Spleen (tissue), 11 donors: ENCODE measurements at regions not wholly inside any gene's neighbourhood (a gene's known extent, or its start where the extent isn't known, plus 50 kb on each side); places are given as distances from the start of the nearest gene placed in this dataset.

Experiments
- DNase-seq: peaks from one replicate; pipeline ENCODE4 v3.0.0-alpha.2; 2020
- H3K27ac ChIP-seq, 8 donors: fragments of 200-600 bp; sonication (generic) in 7 of 8; 1 replicate in 4 of 8; 2 replicates in 4 of 8; pipeline versions ENCODE4 v1.5.0 to v1.8.0; 2016 to 2021; ENCODE audit warnings: inconsistent platforms in 4 of 8, mild to moderate bottlenecking in 4 of 8, moderate library complexity in 1 of 8
- H3K27me3 ChIP-seq, 7 donors: fragments of 200-600 bp; sonication (generic) in 6 of 7; replicated peaks in 1 of 7; 1 replicate in 4 of 7; 2 replicates in 3 of 7; pipeline versions ENCODE4 v1.5.0 to v1.8.0; 2016 to 2021; ENCODE audit warnings: inconsistent platforms in 3 of 7, mild to moderate bottlenecking in 1 of 7
- H3K36me3 ChIP-seq, 6 donors: fragments of 200-600 bp; sonication (generic) in 5 of 6; 1 replicate in 4 of 6; 2 replicates in 2 of 6; pipeline versions ENCODE4 v1.5.0 to v1.8.0; 2016 to 2021; ENCODE audit warnings: inconsistent platforms in 2 of 6
- H3K4me1 ChIP-seq, 6 donors: fragments of 200-600 bp; sonication (generic) in 5 of 6; 1 replicate in 3 of 6; 2 replicates in 3 of 6; pipeline versions ENCODE4 v1.5.0 to v1.8.0; 2016 to 2021; ENCODE audit warnings: inconsistent platforms in 3 of 6
- H3K4me3 ChIP-seq, 8 donors: fragments of 200-600 bp; sonication (generic) in 7 of 8; 1 replicate in 4 of 8; 2 replicates in 4 of 8; pipeline versions ENCODE4 v1.5.0 to v1.8.0; 2016 to 2021; ENCODE audit warnings: inconsistent platforms in 4 of 8, mild to moderate bottlenecking in 4 of 8, moderate library complexity in 2 of 8
- H3K9me3 ChIP-seq, 8 donors: fragments of 200-600 bp; sonication (generic) in 7 of 8; 1 replicate in 4 of 8; 2 replicates in 4 of 8; pipeline versions ENCODE4 v1.5.0 to v1.8.0; 2016 to 2021; ENCODE audit warnings: inconsistent platforms in 4 of 8
- POLR2A ChIP-seq, 3 donors: fragments of 450-650 bp; IDR thresholded peaks; one replicate each; pipeline ENCODE4 v1.5.1; 2017; ENCODE audit warnings: antibody characterized with exemption in 3 of 3, mild to moderate bottlenecking in 1 of 3
- POLR2AphosphoS5 ChIP-seq, 3 donors: sonication (generic); formaldehyde crosslinking; IDR thresholded peaks; one replicate each; pipeline ENCODE4 v1.5.1; 2017; ENCODE audit warnings: antibody characterized with exemption in 3 of 3
- WGBS, 5 donors: extraction: QIAGEN DNeasy Blood & Tissue Kit in 3 of 5; methylation state at CpG; one replicate each; pipeline versions ENCODE4 v1.1.5 to v1.1.7; 2013 to 2018; 5-methylcytosine and 5-hydroxymethylcytosine counted together
- intact Hi-C: fragments of 100-400 bp; cut with DNase I; formaldehyde crosslinking; loops from one replicate; pipeline ENCODE4 v1.15.0; 2023; ENCODE audit warnings: low total_unique reads
- TF ChIP-seq, protein P1 (sequence below), 11 experiments: fragments of 200-600 bp in 7 of 11; fragments of 450-650 bp in 4 of 11; sonication (generic) in 4 of 11; IDR thresholded peaks in 8 of 11; conservative IDR thresholded peaks in 3 of 11; 1 replicate in 7 of 11; 2 replicates in 4 of 11; pipeline versions ENCODE4 v1.4.0 to v1.8.0; 2016 to 2021; ENCODE audit warnings: antibody characterized with exemption in 11 of 11, inconsistent platforms in 4 of 11, mild to moderate bottlenecking in 1 of 11
- donor health status: healthy with polysubstance abuse.
- donor health status: DM: no; HTN: no; CAD: no; lungs with moderate emphysema.
- donor health status: DM: no; HTN: no; CAD: no.
- donor health status: Bipolar disorder and iron deficiency.
- donor health status: healthy.
- donor health status: DM: no; HTN: no; CAD: no.
- donor health status: DM: yes; HTN: yes; CAD: no.

GRCh38 chr17:22514767-22515320, 822.5 kb downstream of the KCNJ18 start:
- Histone ChIP-seq H3K9me3 (peaks cover 0 to 58% (median 17%) of the 10 kb centered on the region in 8 donors), H3K27ac (no peak overlapping the region), H3K36me3 (no peaks in the 10 kb centered on the region), H3K4me3 (no peak overlapping the region), H3K4me1 (no peaks in the 10 kb centered on the region), H3K27me3 (no peaks in the 10 kb centered on the region)
- DNase-seq: no peak
- WGBS, 5 donors: 84 to 93% (median 85%) methylated on average over 4 of the region's 4 CpGs
- intact Hi-C loops: no loop called here
- no peak for TF ChIP-seq POLR2A (IDR thresholded peaks at IDR 0.05)
- TF ChIP-seq, protein P1, sequence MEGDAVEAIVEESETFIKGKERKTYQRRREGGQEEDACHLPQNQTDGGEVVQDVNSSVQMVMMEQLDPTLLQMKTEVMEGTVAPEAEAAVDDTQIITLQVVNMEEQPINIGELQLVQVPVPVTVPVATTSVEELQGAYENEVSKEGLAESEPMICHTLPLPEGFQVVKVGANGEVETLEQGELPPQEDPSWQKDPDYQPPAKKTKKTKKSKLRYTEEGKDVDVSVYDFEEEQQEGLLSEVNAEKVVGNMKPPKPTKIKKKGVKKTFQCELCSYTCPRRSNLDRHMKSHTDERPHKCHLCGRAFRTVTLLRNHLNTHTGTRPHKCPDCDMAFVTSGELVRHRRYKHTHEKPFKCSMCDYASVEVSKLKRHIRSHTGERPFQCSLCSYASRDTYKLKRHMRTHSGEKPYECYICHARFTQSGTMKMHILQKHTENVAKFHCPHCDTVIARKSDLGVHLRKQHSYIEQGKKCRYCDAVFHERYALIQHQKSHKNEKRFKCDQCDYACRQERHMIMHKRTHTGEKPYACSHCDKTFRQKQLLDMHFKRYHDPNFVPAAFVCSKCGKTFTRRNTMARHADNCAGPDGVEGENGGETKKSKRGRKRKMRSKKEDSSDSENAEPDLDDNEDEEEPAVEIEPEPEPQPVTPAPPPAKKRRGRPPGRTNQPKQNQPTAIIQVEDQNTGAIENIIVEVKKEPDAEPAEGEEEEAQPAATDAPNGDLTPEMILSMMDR (IDR thresholded peaks at IDR 0.05 in 8 of 11, conservative IDR thresholded peaks at IDR 0.05 in 3 of 11): no peak
- no peak for TF ChIP-seq POLR2AphosphoS5 (IDR thresholded peaks at IDR 0.05)

- Histone ChIP-seq H3K36me3 (no peaks in the 10 kb centered on the region), H3K27ac (no peak overlapping the region), H3K27me3 (no peaks in the 10 kb centered on the region), H3K4me1 (no peaks in the 10 kb centered on the region), H3K9me3 (peaks cover 0 to 54% (median 17%) of the 10 kb centered on the region in 8 donors), H3K4me3 (no peak overlapping the region)
- intact Hi-C loops: no loop called here
- WGBS, 5 donors: 39 to 67% (median 54%) methylated on average over 5 of the region's 5 CpGs
- no peak for DNase-seq
- no peak for TF ChIP-seq POLR2A (IDR thresholded peaks at IDR 0.05)
- TF ChIP-seq, protein P1 (IDR thresholded peaks at IDR 0.05 in 8 of 11, conservative IDR thresholded peaks at IDR 0.05 in 3 of 11): no peak
- TF ChIP-seq POLR2AphosphoS5 (IDR thresholded peaks at IDR 0.05): no peak
Measured at GRCh38 chr17:22515599-22515998, 823.3 kb downstream of the KCNJ18 start.

DNA sequence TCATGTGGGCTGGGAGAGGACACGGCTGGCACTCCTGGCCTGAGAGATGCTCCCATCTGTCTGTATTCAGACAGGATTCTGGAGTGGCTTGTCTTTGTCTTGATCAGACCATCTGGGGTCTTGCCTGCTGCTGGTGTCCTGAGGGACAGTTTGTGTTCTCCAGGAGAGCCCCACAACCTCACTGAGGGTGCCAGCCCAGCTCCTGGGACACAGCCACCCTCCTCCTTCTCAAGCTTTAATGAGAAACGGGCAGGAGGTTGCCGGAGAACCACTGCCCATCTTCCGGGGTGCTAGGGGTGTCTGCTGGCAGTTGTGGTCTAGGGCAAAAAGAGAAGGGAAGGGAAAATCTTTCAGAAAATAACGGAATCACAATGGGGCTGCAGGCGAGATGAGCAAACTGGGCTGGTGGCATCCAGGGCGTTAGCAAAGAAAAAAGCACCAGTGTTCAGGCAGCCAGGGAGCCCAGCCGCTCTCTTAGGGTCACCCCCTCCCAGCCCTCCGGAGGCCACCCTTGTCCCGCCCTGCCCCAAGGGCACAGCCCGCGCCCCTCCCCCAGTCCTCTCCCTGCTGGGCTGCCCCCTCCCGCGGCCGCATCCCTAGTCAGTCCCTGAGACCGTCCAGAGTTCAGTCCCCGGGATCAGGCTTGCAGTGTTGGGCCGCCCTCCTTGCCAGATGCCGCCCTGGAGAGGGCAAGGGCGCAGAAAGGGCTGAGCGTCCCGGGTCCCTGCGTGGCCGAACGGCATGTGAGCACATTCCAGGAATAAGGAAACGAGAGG, 824.7 kb downstream of the KCNJ18 start:
- DNase-seq: no peak
- no peak for TF ChIP-seq POLR2A (IDR thresholded peaks at IDR 0.05)
- TF ChIP-seq, protein P1 (IDR thresholded peaks at IDR 0.05 in 8 of 11, conservative IDR thresholded peaks at IDR 0.05 in 3 of 11): no peak
- TF ChIP-seq POLR2AphosphoS5 (IDR thresholded peaks at IDR 0.05): no peak
- WGBS, 5 donors: 69 to 78% (median 75%) methylated on average over 15 to 26 of the region's 26 CpGs
- Histone ChIP-seq H3K27me3 (no peaks in the 10 kb centered on the region), H3K36me3 (no peaks in the 10 kb centered on the region), H3K4me1 (no peaks in the 10 kb centered on the region), H3K9me3 (peaks cover 0 to 50% (median 17%) of the 10 kb centered on the region in 8 donors), H3K4me3 (no peak overlapping the region), H3K27ac (no peak overlapping the region)
- intact Hi-C loops: no loop called here

DNA sequence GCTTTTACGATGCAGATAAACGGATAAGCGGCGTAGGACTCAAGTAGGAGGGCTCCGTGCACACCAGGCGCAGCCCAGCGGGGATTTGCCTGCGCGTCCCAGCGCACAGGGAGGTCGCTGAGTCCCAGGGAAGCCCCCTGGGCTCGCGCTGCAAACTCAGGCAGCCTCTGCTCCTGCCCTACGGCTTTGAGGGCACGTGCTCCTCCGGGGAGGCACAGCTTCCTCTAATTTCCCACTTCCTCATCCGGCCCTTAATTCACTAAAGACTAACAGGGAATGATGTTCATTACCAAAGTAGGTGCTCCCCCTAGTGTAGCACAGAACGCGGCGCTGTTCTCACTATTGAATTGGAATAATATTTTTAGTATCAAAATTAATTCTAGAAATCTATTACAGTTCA, 825.4 kb downstream of the KCNJ18 start:
- WGBS, 5 donors: 57 to 63% (median 60%) methylated on average over 20 of the region's 20 CpGs
- no peak overlapping the region for H3K27ac ChIP-seq
- TF ChIP-seq POLR2A (IDR thresholded peaks at IDR 0.05) (no peak), POLR2AphosphoS5 (IDR thresholded peaks at IDR 0.05) (no peak)
- TF ChIP-seq, protein P1 (IDR thresholded peaks at IDR 0.05 in 8 of 11, conservative IDR thresholded peaks at IDR 0.05 in 3 of 11): no peak
- intact Hi-C loops: no loop called here
- no peak for DNase-seq
- H3K36me3 ChIP-seq: no peaks in the 10 kb centered on the region
- H3K9me3 ChIP-seq: peaks cover 0 to 45% (median 15%) of the 10 kb centered on the region in 8 donors
- no peak overlapping the region for H3K4me3 ChIP-seq
- no peaks in the 10 kb centered on the region for H3K4me1 ChIP-seq
- H3K27me3 ChIP-seq: no peaks in the 10 kb centered on the region
